GM12878 (cell line): ENCODE measurements at regions not wholly inside any gene's neighbourhood (a gene's known extent, or its start where the extent isn't known, plus 50 kb on each side); places are given as distances from the start of the nearest gene placed in this dataset.

Experiments
- ATAC-seq: fragments of 200-7000 bp; cut with Tn5 transposase; 3 replicates; pipeline ENCODE4 v1.9.1; 2020; ENCODE audit warnings: mild to moderate bottlenecking, moderate library complexity
- BruUV-seq: library from RNA; stranded (reverse); fragments of 400-500 nt; replicated peaks from 2 replicates; lab custom pipeline; 2021; lab: Mats Ljungman, UMichigan
- CTCF ChIA-PET: fragments of 300-600 bp; sonication (Branson Sonifier 250); formaldehyde crosslinking; extraction: SDS; loops from one replicate; lab custom pipeline; 2021; ENCODE audit warnings: inconsistent platforms; lab: Yijun Ruan, JAX
- POLR2A ChIA-PET: fragments of 350-600 bp; formaldehyde crosslinking; extraction: SDS; loops from one replicate; lab custom pipeline; 2021; ENCODE audit warnings: inconsistent platforms; lab: Charles Lee
- RAD21 ChIA-PET: fragments of 300-600 bp; sonication (Branson Sonifier 250); formaldehyde crosslinking; loops from one replicate; lab custom pipeline; 2023; ENCODE audit warnings: antibody characterized with exemption; ENCODE audit not compliant: unreplicated experiment; lab: Charles Lee
- SMC1A ChIA-PET: fragments of 300-600 bp; sonication (Branson Sonifier 250); formaldehyde crosslinking; loops from one replicate; lab custom pipeline; 2023; ENCODE audit not compliant: unreplicated experiment, uncharacterized antibody; lab: Charles Lee
- DNase-seq: peaks from one replicate; pipeline ENCODE4 v3.0.0-alpha.2; 2011; ENCODE audit warnings: low read depth, low spot score
- FAIRE-seq: peaks from 3 replicates; lab custom pipeline; 2011; peaks lifted over from hg19 to GRCh38; lab: Jason Lieb, UNC
- H2AFZ ChIP-seq: 2 replicates; pipeline ENCODE4 v1.6.0; 2011; ENCODE audit warnings: low read depth, low read length, control low read depth; ENCODE audit not compliant: control insufficient read depth
- H3K27ac ChIP-seq: 2 replicates; pipeline ENCODE4 v1.5.1; 2011; ENCODE audit warnings: control low read depth; ENCODE audit not compliant: control insufficient read depth, insufficient read depth
- H3K27me3 ChIP-seq, 2 experiments: replicated peaks in 1 of 2; 2 replicates each; pipeline versions ENCODE4 v1.6.0 to v1.6.1; 2011; ENCODE audit warnings: low read length in 1 of 2; ENCODE audit not compliant: control insufficient read depth in 2 of 2, insufficient read depth in 2 of 2
- H3K36me3 ChIP-seq, 2 experiments: 2 replicates each; pipeline ENCODE4 v1.5.1; 2011; ENCODE audit warnings: low read length in 1 of 2; ENCODE audit not compliant: control insufficient read depth in 2 of 2, insufficient read depth in 2 of 2
- H3K4me1 ChIP-seq: 2 replicates; pipeline ENCODE4 v1.6.1; 2011; ENCODE audit warnings: mild to moderate bottlenecking, low read length, moderate library complexity, mixed read lengths; ENCODE audit not compliant: control insufficient read depth, insufficient read depth
- H3K4me2 ChIP-seq: 2 replicates; pipeline ENCODE4 v1.6.0; 2011; ENCODE audit warnings: control low read depth; ENCODE audit not compliant: control insufficient read depth, insufficient read depth
- H3K4me3 ChIP-seq: fragments of 200-600 bp; sonication (generic); 2 replicates; pipeline ENCODE4 v1.5.1; 2016
- H3K79me2 ChIP-seq: 2 replicates; pipeline ENCODE4 v1.6.0; 2011; ENCODE audit warnings: low read length; ENCODE audit not compliant: control insufficient read depth, insufficient read depth
- H3K9ac ChIP-seq: 2 replicates; pipeline ENCODE4 v1.8.0; 2011; ENCODE audit warnings: low read length, control low read depth, mixed read lengths; ENCODE audit not compliant: control insufficient read depth, insufficient read depth
- H3K9me3 ChIP-seq: replicated peaks from 3 replicates; pipeline ENCODE4 v1.5.1; 2011; ENCODE audit warnings: mild to moderate bottlenecking, low read length; ENCODE audit not compliant: control insufficient read depth, insufficient read depth
- H4K20me1 ChIP-seq: 2 replicates; pipeline ENCODE4 v1.6.0; 2011; ENCODE audit not compliant: control insufficient read depth, insufficient read depth
- CTCF ChIP-seq, 3 experiments: IDR thresholded peaks in 2 of 3; conservative IDR thresholded peaks in 1 of 3; 2 replicates each; pipeline ENCODE4 v1.5.1; 2011; ENCODE audit warnings: low read depth in 3 of 3, low read length in 3 of 3, mild to moderate bottlenecking in 3 of 3, control low read depth in 2 of 3, moderate library complexity in 2 of 3, inconsistent platforms in 1 of 3, mixed read lengths in 1 of 3; ENCODE audit not compliant: control insufficient read depth in 2 of 3, insufficient read depth in 1 of 3; ENCODE audit errors: extremely low read depth in 1 of 3
- EGR1 ChIP-seq, 2 experiments: IDR thresholded peaks; 1 replicate in 1 of 2; 2 replicates in 1 of 2; pipeline ENCODE4 v1.6.1; 2011 to 2012; ENCODE audit warnings: low read depth in 2 of 2, low read length in 2 of 2, borderline replicate concordance in 1 of 2, mild to moderate bottlenecking in 1 of 2, moderate library complexity in 1 of 2
- HDAC6 ChIP-seq: fragments of 200-600 bp; sonication (generic); IDR thresholded peaks from one replicate; pipeline ENCODE4 v1.8.0; 2017; ENCODE audit warnings: antibody characterized with exemption; ENCODE audit not compliant: unreplicated experiment
- HDGF ChIP-seq: fragments of 450-650 bp; IDR thresholded peaks from 2 replicates; pipeline ENCODE4 v1.6.1; 2016; ENCODE audit warnings: antibody characterized with exemption
- JUND ChIP-seq: IDR thresholded peaks from 2 replicates; pipeline ENCODE4 v1.6.1; 2012; ENCODE audit warnings: low read depth, mild to moderate bottlenecking, low read length, improper control_type of control experiment, moderate library complexity
- PML ChIP-seq: IDR thresholded peaks from 2 replicates; pipeline ENCODE4 v1.6.1; 2012; ENCODE audit warnings: low read length, inconsistent platforms
- RELA ChIP-seq: fragments of 450-650 bp; IDR thresholded peaks from 2 replicates; pipeline ENCODE4 v1.8.0; 2014; ENCODE audit warnings: borderline replicate concordance; ENCODE audit not compliant: partially characterized antibody
- RFX5 ChIP-seq: IDR thresholded peaks from 2 replicates; pipeline ENCODE4 v1.6.1; 2011; ENCODE audit warnings: low read depth, low read length, improper control_type of control experiment
- SREBF2 ChIP-seq: IDR thresholded peaks from 2 replicates; pipeline ENCODE4 v1.6.1; 2012; ENCODE audit warnings: mild to moderate bottlenecking, low read length
- SUZ12 ChIP-seq: fragments of 200-600 bp; sonication (generic); IDR thresholded peaks from one replicate; pipeline ENCODE4 v1.6.1; 2018; ENCODE audit warnings: antibody characterized with exemption, mild to moderate bottlenecking; ENCODE audit not compliant: unreplicated experiment
- YY1 ChIP-seq: IDR thresholded peaks from 2 replicates; pipeline ENCODE4 v1.6.1; 2011; ENCODE audit warnings: low read depth, mild to moderate bottlenecking, low read length
- ZZZ3 ChIP-seq: IDR thresholded peaks from 2 replicates; pipeline ENCODE4 v1.6.1; 2011; ENCODE audit warnings: low read depth; ENCODE audit not compliant: control insufficient read depth, insufficient read length
- WGBS: methylation state at CpG from one replicate; pipeline ENCODE4 v1.1.6; 2016; ENCODE audit warnings: low lambda C conversion rate; ENCODE audit not compliant: insufficient replicate concordance, insufficient coverage; ENCODE audit errors: missing lambda C conversion rate; 5-methylcytosine and 5-hydroxymethylcytosine counted together
- in situ Hi-C: fragments of 300-500 bp; cut with MboI; formaldehyde crosslinking; loops from 9 replicates; pipeline ENCODE4 v1.14.3; 2018; ENCODE audit warnings: mixed read lengths
- intact Hi-C: fragments of 100-400 bp; cut with micrococcal nuclease; formaldehyde crosslinking; loops from one replicate; pipeline ENCODE4 v1.14.2; 2022; ENCODE audit not compliant: unreplicated experiment
- TF ChIP-seq, protein P1 (sequence below): fragments of 450-650 bp; formaldehyde crosslinking; IDR thresholded peaks from 2 replicates; pipeline ENCODE4 v1.5.0; 2022; ENCODE audit warnings: mild to moderate bottlenecking, missing genetic modification characterization
- TF ChIP-seq, protein P2 (sequence below): IDR thresholded peaks from 2 replicates; pipeline ENCODE4 v1.6.1; 2011; ENCODE audit warnings: borderline replicate concordance, low read depth, mild to moderate bottlenecking, moderate library complexity, low read length; ENCODE audit not compliant: insufficient read depth, poor library complexity, severe bottlenecking

GRCh38 chr1:209265301-209265700 is 318.2 kb upstream of the CAMK1G start:
- CTCF ChIA-PET: interaction anchor here (1.3 kb wide), 1 partner anchor 17 kb away, joined by 4 read pairs; no protein-coding TSS in a partner anchor
- ATAC-seq (no peak), DNase-seq (no peak), FAIRE-seq (no peak)
- TF ChIP-seq RFX5: no peak
- TF ChIP-seq PML: no peak
- TF ChIP-seq JUND: no peak
- no peak for TF ChIP-seq RELA
- TF ChIP-seq, protein P1, sequence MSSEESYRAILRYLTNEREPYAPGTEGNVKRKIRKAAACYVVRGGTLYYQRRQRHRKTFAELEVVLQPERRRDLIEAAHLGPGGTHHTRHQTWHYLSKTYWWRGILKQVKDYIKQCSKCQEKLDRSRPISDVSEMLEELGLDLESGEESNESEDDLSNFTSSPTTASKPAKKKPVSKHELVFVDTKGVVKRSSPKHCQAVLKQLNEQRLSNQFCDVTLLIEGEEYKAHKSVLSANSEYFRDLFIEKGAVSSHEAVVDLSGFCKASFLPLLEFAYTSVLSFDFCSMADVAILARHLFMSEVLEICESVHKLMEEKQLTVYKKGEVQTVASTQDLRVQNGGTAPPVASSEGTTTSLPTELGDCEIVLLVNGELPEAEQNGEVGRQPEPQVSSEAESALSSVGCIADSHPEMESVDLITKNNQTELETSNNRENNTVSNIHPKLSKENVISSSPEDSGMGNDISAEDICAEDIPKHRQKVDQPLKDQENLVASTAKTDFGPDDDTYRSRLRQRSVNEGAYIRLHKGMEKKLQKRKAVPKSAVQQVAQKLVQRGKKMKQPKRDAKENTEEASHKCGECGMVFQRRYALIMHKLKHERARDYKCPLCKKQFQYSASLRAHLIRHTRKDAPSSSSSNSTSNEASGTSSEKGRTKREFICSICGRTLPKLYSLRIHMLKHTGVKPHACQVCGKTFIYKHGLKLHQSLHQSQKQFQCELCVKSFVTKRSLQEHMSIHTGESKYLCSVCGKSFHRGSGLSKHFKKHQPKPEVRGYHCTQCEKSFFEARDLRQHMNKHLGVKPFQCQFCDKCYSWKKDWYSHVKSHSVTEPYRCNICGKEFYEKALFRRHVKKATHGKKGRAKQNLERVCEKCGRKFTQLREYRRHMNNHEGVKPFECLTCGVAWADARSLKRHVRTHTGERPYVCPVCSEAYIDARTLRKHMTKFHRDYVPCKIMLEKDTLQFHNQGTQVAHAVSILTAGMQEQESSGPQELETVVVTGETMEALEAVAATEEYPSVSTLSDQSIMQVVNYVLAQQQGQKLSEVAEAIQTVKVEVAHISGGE: no peak
- TF ChIP-seq CTCF (IDR thresholded peaks at IDR 0.05 in 2 of 3, conservative IDR thresholded peaks at IDR 0.05 in 1 of 3; ENCODE audit: control insufficient read depth in 2 of 3, extremely low read depth in 1 of 3, insufficient read depth in 1 of 3, low read depth in 3 of 3, low read length in 3 of 3): no peak
- no peak for TF ChIP-seq SREBF2
- TF ChIP-seq, protein P2, sequence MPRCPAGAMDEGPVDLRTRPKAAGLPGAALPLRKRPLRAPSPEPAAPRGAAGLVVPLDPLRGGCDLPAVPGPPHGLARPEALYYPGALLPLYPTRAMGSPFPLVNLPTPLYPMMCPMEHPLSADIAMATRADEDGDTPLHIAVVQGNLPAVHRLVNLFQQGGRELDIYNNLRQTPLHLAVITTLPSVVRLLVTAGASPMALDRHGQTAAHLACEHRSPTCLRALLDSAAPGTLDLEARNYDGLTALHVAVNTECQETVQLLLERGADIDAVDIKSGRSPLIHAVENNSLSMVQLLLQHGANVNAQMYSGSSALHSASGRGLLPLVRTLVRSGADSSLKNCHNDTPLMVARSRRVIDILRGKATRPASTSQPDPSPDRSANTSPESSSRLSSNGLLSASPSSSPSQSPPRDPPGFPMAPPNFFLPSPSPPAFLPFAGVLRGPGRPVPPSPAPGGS: no peak
- TF ChIP-seq HDAC6: no peak
- no peak for TF ChIP-seq SUZ12
- TF ChIP-seq ZZZ3: no peak
- no peak for TF ChIP-seq HDGF
- TF ChIP-seq YY1: no peak
- no peak for TF ChIP-seq EGR1 (IDR thresholded peaks at IDR 0.05; ENCODE audit: borderline replicate concordance in 1 of 2, low read depth in 2 of 2, low read length in 2 of 2)
- H3K79me2 ChIP-seq: no peaks in the 10 kb centered on the region
- H3K9me3 ChIP-seq: no peaks in the 10 kb centered on the region
- POLR2A ChIA-PET: no interaction called here
- H4K20me1 ChIP-seq: no peaks in the 10 kb centered on the region
- H3K4me1 ChIP-seq: no peaks in the 10 kb centered on the region
- no TSS peak for BruUV-seq
- H3K27me3 ChIP-seq: no peaks in the 10 kb centered on the region
- H3K9ac ChIP-seq: no peak overlapping the region
- no peak overlapping the region for H2AFZ ChIP-seq
- H3K36me3 ChIP-seq: no peaks in the 10 kb centered on the region
- no peak overlapping the region for H3K4me3 ChIP-seq
- RAD21 ChIA-PET: no interaction called here
- in situ Hi-C loops: no loop called here
- H3K4me2 ChIP-seq: no peak overlapping the region
- H3K27ac ChIP-seq: no peak overlapping the region
- SMC1A ChIA-PET: no interaction called here
- WGBS: 23% methylated on average over 7 of the region's 7 CpGs
- intact Hi-C loops: no loop called here
